ENCODE measurements at regions not wholly inside any gene's neighbourhood (a gene's known extent, or its start where the extent isn't known, plus 50 kb on each side); places are given as distances from the start of the nearest gene placed in this dataset.

GRCh38 chr10:24010436-24010970 is 198.4 kb upstream of the KIAA1217 start:
- Mint-ChIP-seq H3K27me3 (no peaks in the 10 kb centered on the region), H3K27ac (no peak overlapping the region), H3K4me1 (ENCODE audit: unreplicated experiment) (peaks cover 43% of the 10 kb centered on the region), H3K4me3 (no peak overlapping the region), H3K9me3 (peaks cover 4% of the 10 kb centered on the region), H3K36me3 (no peaks in the 10 kb centered on the region)
- no peak for TF ChIP-seq CTCF (conservative IDR thresholded peaks at IDR 0.05)
- DNase-seq (ENCODE audit: extremely low spot score, unreplicated experiment), result no peak

GRCh38 chr10:24012249-24012803 is 196.6 kb upstream of the KIAA1217 start:
- DNase-seq (ENCODE audit: extremely low spot score, unreplicated experiment), result no peak
- no peaks in the 10 kb centered on the region for H3K36me3 Mint-ChIP-seq
- no peaks in the 10 kb centered on the region for H3K27me3 Mint-ChIP-seq
- no peak overlapping the region for H3K4me3 Mint-ChIP-seq
- peaks cover 4% of the 10 kb centered on the region for H3K9me3 Mint-ChIP-seq
- no peak overlapping the region for H3K27ac Mint-ChIP-seq
- peaks cover 38% of the 10 kb centered on the region for H3K4me1 Mint-ChIP-seq (ENCODE audit: unreplicated experiment)
- no peak for TF ChIP-seq CTCF (conservative IDR thresholded peaks at IDR 0.05)

GRCh38 chr10:24027107-24027506 is 181.8 kb upstream of the KIAA1217 start:
- TF ChIP-seq CTCF (conservative IDR thresholded peaks at IDR 0.05), result no peak
- Mint-ChIP-seq H3K4me1 (ENCODE audit: unreplicated experiment) (no peaks in the 10 kb centered on the region), H3K36me3 (no peaks in the 10 kb centered on the region), H3K27ac (no peak overlapping the region), H3K9me3 (no peaks in the 10 kb centered on the region), H3K4me3 (no peak overlapping the region), H3K27me3 (no peaks in the 10 kb centered on the region)
- no peak for DNase-seq (ENCODE audit: extremely low spot score, unreplicated experiment)

GRCh38 chr10:24034571-24034970 is 174.4 kb upstream of the KIAA1217 start:
- TF ChIP-seq CTCF (conservative IDR thresholded peaks at IDR 0.05), result no peak
- peaks cover 4% of the 10 kb centered on the region for H3K9me3 Mint-ChIP-seq
- H3K4me3 Mint-ChIP-seq, result no peak overlapping the region
- H3K4me1 Mint-ChIP-seq (ENCODE audit: unreplicated experiment), result peaks cover 18% of the 10 kb centered on the region
- no peaks in the 10 kb centered on the region for H3K36me3 Mint-ChIP-seq
- no peak for DNase-seq (ENCODE audit: extremely low spot score, unreplicated experiment)
- no peak overlapping the region for H3K27ac Mint-ChIP-seq
- H3K27me3 Mint-ChIP-seq, result no peaks in the 10 kb centered on the region

- H3K9me3 Mint-ChIP-seq, result peaks cover 4% of the 10 kb centered on the region
- DNase-seq (ENCODE audit: extremely low spot score, unreplicated experiment), result no peak
- no peak overlapping the region for H3K4me3 Mint-ChIP-seq
- no peaks in the 10 kb centered on the region for H3K36me3 Mint-ChIP-seq
- H3K4me1 Mint-ChIP-seq (ENCODE audit: unreplicated experiment), result peaks cover 18% of the 10 kb centered on the region
- H3K27me3 Mint-ChIP-seq, result no peaks in the 10 kb centered on the region
- TF ChIP-seq CTCF (conservative IDR thresholded peaks at IDR 0.05), result no peak
- H3K27ac Mint-ChIP-seq, result no peak overlapping the region
Measured at GRCh38 chr10:24035761-24036160, 173.2 kb upstream of the KIAA1217 start.

Data from type B pancreatic cell (in vitro differentiated cells).